ENCODE measurements at regions not wholly inside any gene's neighbourhood (a gene's known extent, or its start where the extent isn't known, plus 50 kb on each side); places are given as distances from the start of the nearest gene placed in this dataset.

DNA sequence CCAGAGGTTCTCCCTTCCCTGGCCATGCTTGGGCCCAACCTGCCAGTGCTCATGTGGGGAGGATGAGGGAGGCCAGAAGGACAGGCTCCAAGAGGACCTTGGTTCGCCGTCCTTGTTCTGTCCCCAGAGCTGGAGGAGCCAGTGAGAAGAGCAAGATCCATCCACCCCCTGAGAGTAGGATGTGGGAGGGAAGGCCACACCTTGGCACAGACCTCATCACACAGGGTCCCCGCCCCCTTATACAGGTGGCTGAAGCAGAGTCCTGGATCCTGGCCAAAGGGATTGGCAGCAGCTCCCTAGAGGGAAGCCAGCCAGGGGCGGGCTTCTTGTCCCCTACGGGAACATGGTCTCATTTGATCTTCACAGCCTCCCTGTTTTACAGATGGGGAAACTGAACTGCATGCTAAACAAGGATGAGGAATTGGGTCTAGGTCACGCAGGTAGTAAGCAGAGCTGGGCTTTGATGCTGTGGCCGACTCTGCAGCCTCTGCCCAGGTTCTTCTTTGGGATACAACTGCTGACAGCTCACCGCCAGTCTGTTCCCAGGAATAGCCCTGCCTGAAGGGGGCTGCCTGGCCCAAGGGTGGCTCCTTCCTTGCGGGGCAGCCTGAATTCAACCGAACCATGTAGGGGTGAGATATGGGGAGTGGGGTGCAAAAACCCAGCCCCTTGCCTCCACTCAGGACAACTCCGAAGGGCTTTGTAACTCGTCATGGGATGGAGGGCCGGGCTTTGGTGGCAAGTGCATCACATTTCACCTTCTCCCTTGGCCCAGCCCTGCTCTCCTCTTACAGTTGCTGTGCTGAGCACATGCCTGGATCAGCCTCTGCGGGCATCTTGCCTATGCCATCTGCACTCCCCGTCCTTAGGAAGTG is 62.2 kb upstream of the KDM7A start:
- DNase-seq, result no peak

DNA sequence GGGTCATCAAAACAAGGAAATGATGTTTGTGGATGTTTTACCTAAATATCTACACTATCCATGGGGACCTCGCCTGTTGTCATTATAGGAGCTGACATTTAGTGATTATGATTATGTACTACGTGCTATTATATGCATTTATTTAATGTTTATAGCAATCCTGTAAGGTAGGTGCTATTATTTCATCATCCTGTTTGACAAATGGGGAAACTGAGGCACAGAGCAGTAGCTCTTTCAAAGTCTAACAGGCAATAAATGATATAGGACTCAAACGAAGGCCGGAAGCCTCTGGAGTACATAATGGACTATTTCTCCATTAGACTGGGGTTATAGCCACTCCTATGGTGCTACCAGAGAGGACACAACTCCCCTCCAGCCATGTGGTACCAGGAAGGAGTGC is 60.6 kb upstream of the KDM7A start:
- no peak for DNase-seq

- DNase-seq, result no peak
These were observed 59.8 kb upstream of the KDM7A start for GRCh38 chr7:140236626-140237025.

- no peak for DNase-seq
These were observed 58.3 kb upstream of the KDM7A start for GRCh38 chr7:140235114-140235513.

DNA sequence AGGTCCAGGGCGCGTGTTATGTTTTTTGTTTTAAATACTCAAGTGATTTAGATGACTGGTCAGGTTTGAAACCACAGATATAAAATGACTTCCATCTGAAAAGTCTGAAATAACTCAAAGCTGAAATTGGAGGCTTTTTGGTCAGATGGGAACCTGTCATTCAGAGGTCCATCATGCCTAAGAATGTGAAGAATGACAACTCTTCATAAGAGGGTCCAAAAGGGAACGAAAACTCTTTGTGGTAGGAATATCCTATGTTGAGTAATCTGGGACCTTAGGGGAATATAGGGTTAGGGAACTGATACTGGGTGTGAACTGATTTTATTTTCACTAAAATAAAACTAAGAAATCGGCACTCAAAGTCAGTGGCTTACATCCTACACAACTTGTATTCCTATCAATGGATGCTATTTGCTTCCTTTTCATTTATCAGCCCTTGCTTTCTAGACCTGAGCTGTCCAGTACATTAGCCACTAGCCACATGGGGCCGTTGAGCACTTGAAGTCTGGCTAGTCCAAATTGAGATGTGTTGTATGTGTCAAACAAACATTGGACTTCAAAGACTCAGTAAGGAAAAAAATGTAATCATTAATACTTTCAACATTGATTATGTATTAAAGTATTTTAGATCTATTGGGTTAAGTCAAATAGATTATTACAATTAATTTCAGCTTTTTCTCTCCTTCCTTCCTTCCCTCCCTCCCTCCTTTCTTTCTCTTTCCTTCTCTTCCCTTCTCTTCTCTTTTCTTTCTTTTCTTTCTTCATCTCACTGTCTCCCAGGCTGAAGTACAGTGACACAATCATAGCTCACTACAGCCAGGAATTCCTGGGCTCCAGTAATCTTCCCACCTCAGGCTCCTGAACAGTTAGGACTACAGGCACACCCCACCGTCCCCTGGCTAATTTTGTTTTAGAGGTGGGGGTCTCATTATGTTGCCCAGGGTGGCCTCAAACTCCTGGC is 56.5 kb upstream of the KDM7A start:
- DNase-seq, result no peak

GRCh38 chr7:140231771-140232491 is 55.1 kb upstream of the KDM7A start:
- DNase-seq, result no peak

DNA sequence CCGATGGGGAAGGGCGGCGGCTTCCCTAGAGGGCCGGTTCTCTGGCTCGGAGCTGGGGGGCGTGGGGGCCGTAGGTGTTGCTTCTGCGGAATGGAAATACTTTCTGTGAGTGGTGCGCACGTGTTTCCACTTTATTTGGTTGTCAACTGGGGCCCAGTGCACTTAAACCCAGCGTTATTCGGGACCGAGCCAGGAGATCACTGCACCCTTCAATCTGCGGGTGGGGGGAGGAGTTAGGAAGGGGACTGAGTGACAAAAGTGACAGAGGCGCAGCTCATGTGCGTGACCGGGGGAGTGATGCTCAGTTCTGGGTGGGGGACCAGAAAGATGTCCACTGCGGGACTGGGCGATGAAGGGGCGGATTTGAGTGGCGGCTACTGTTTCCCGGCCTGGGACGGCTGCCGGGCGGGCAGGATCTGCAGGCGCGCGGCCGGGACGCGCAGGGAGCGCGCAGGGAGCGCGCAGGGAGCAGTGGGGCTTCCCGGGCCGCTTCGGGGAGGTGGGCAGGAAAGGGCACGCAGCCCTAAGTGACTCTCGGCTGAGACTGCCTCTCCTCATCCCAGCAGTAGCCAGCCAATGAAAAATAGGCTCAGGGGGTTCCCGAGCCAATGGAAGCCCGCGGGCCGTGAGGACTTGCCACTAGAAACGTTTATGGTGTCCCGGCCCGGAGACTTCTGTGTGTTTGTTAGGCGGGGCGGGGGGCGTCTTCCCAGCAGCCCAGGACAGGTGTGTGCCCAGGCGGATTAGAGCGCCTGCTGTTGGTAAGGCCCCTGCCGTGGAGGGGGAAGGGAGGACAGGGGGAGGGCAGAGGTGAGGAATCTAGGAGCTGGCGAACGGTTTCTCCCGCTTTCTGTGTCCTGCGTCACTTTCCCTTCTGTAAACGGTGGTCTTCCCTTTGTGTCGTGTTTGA is 54.3 kb upstream of the KDM7A start:
- DNase-seq, result peak; percentile 84

DNA sequence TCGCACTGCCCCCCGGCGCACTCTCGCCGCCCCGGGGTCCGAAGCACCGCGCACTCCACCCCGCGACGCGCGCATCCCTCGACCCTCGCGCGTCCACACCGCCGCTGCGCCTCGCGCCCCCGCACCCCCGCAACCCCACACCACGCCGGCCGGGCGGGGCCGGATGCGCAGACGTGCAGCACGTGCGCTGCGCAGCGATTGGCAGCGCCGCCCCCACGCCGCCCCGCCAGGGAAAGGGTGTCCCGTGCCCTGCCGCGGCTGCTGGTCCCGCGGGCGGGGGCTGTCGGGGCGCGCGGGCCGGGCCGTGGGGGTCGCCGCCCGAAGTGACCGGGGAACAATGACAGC is 53.7 kb upstream of the KDM7A start:
- peak; percentile 91 for DNase-seq

DNA sequence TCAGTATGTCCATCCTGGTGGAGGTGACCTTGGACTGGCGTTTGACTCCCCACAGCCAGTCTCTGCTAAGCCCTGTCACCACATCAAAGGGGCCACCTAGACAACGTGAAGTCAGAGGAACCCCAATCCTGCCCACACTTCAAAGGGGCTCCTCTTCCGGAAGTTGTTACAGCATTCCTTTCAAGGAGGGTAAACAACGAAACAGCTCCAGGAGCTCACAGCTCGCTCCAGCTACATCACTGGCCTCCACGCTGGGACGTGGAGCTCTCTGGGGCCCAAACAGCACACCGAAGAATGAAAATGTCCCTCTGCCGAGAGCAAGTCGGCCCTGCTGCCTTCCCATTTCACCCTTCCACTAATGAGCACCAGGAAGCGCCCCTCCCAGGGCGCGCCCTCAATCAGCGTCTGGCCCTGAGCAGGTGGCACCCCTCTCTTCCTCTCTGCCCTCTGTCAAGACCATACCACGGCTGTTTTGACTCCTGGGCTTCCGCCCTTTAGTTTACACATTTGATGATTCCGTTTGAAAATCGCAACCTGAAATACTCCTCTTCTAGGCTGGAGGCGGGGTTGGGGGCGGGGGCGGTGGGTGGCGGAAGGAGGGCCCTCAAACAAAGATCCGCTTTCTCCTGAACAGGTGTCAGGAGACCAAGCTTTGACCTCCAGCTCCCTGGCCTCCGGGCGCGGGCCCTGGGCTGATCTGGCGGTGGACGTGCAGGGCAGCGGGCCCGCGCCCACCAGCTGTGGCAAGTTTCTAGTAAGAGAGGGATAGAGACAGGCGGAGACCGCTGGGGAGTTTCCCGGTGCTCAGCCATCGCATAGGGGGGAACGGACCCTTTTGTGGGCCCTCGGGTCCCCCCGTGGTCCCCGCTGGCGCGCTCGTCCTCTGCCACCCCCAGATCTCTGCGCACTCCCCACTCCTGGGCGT is 53.1 kb upstream of the KDM7A start:
- DNase-seq, result peak; percentile 85

- DNase-seq, result no peak
These were observed 52.3 kb upstream of the KDM7A start for GRCh38 chr7:140229101-140229525.

Measured in activated effector memory CD4-positive, alpha-beta T cell treated with anti-CD3 and anti-CD28 coated beads, Interleukin-2, amount 50 U/mL, for 16 hours (primary cell).